ENCODE measurements at regions not wholly inside any gene's neighbourhood (a gene's known extent, or its start where the extent isn't known, plus 50 kb on each side); places are given as distances from the start of the nearest gene placed in this dataset.

DNA sequence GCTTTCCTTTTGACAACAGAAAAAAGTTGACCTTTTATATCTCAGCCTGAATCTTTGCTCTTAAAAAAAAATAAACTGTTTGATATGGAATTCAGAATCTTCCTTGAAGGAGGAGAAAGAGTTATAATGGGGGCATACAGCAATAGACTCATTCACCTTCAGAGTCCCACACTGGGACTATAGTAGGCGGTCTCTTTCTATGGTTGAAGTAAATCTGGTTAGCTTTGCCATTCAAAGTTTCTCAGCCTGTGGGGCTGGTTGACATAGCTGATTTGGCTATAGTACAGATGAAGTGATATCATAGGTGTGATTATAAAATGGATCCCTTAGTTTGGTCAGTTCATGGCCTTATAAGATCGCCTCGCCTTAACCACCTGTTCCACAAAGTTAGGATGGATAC is 156.2 kb downstream of the SH2D1A start:
- H3K4me2 ChIP-seq (replicated peaks; ENCODE audit: extremely low read depth, low read length, poor library complexity, severe bottlenecking): no peak overlapping the region
- Mint-ChIP-seq H3K4me1 (no peaks in the 10 kb centered on the region), H3K9me3 (no peaks in the 10 kb centered on the region), H3K27ac (no peak overlapping the region), H3K4me3 (no peak overlapping the region), H3K36me3 (no peaks in the 10 kb centered on the region), H3K27me3 (ENCODE audit: low read depth in 3 of 3) (no peaks in the 10 kb centered on the region)
- no peaks in the 10 kb centered on the region for H3K36me3 ChIP-seq (replicated peaks in 1 of 2; ENCODE audit: control insufficient read depth in 1 of 2, insufficient read depth in 2 of 2, low read length in 2 of 2)
- H3K79me2 ChIP-seq (ENCODE audit: insufficient read depth, low read length): no peaks in the 10 kb centered on the region
- H3K4me3 ChIP-seq (replicated peaks in 1 of 3; ENCODE audit: low read depth in 2 of 3, low read length in 3 of 3): no peak overlapping the region
- no peak overlapping the region for H3K27ac ChIP-seq (ENCODE audit: low read depth in 1 of 2, low read length in 2 of 2)
- no peaks in the 10 kb centered on the region for H3K27me3 ChIP-seq (ENCODE audit: control insufficient read depth in 2 of 2, insufficient read depth in 2 of 2, low read length in 2 of 2)
- H3K9ac ChIP-seq (ENCODE audit: insufficient read depth, low read length, poor library complexity, severe bottlenecking): no peak overlapping the region
- WGBS (ENCODE audit: insufficient coverage): no CpG with 5 or more reads among the region's 3 CpGs
- intact Hi-C loops (cut with micrococcal nuclease): no loop called here
- no peaks in the 10 kb centered on the region for H3K4me1 ChIP-seq (ENCODE audit: control insufficient read depth in 1 of 2, insufficient read depth in 2 of 2, low read length in 2 of 2)
- no peak for DNase-seq
- TF ChIP-seq CTCF (IDR thresholded peaks at IDR 0.05): no peak
- no peaks in the 10 kb centered on the region for H4K20me1 ChIP-seq (ENCODE audit: insufficient read depth, low read length)
- no peak overlapping the region for H2AFZ ChIP-seq (ENCODE audit: insufficient read depth, low read depth, low read length, poor library complexity, severe bottlenecking)
- no peaks in the 10 kb centered on the region for H3K9me3 ChIP-seq (replicated peaks in 1 of 2; ENCODE audit: control insufficient read depth in 1 of 2, insufficient read depth in 1 of 2, low read length in 2 of 2)

DNA sequence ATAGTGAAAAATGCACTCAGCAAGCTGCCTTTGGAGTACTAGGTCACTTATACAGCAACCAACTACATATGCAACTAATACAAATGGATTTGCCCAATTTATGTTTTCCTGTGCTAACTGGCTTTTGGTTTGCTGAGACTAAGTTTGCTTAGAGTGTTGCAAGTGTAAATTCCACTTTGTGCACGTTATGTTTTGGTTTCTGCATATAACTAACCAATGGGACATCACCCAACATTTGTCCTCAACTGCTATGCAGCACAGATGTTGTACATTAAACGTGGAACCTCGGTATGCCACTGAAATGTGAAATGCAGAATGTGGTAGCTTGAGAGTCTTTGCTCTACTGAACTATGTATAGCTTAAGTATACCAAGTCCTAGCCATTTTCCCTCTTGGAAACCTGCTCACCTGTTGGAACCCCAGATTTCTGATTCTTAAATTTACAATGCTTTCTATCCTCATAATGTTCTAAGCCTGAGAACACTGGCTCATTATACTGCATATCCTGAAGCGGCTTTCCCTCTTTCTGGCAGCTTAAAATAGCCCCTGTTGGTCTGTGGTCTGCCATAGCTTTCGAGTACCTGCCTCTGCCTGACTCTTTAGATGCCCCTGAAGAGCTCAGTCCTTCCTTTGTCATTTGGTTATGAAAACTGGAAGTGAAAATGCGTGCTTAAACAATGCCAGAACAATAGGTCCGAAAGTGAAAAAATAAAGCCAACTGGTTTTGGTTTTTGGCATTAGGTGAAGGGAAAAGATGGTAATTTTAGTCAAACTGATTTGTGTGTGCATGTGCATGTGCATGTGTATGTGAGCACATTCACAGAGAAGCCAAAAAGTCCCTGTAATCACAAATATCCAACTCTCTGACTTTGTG is 158.0 kb downstream of the SH2D1A start:
- intact Hi-C loops (cut with micrococcal nuclease): no loop called here
- Histone ChIP-seq H3K9me3 (replicated peaks in 1 of 2; ENCODE audit: control insufficient read depth in 1 of 2, insufficient read depth in 1 of 2, low read length in 2 of 2) (no peaks in the 10 kb centered on the region), H3K27ac (ENCODE audit: low read depth in 1 of 2, low read length in 2 of 2) (no peak overlapping the region), H3K36me3 (replicated peaks in 1 of 2; ENCODE audit: control insufficient read depth in 1 of 2, insufficient read depth in 2 of 2, low read length in 2 of 2) (no peaks in the 10 kb centered on the region), H3K27me3 (ENCODE audit: control insufficient read depth in 2 of 2, insufficient read depth in 2 of 2, low read length in 2 of 2) (no peaks in the 10 kb centered on the region), H4K20me1 (ENCODE audit: insufficient read depth, low read length) (no peaks in the 10 kb centered on the region), H3K79me2 (ENCODE audit: insufficient read depth, low read length) (no peaks in the 10 kb centered on the region), H3K9ac (ENCODE audit: insufficient read depth, low read length, poor library complexity, severe bottlenecking) (no peak overlapping the region), H3K4me3 (replicated peaks in 1 of 3; ENCODE audit: low read depth in 2 of 3, low read length in 3 of 3) (no peak overlapping the region), H2AFZ (ENCODE audit: insufficient read depth, low read depth, low read length, poor library complexity, severe bottlenecking) (no peak overlapping the region), H3K4me1 (ENCODE audit: control insufficient read depth in 1 of 2, insufficient read depth in 2 of 2, low read length in 2 of 2) (no peaks in the 10 kb centered on the region), H3K4me2 (replicated peaks; ENCODE audit: extremely low read depth, low read length, poor library complexity, severe bottlenecking) (no peak overlapping the region)
- no peak overlapping the region for H3K4me3 Mint-ChIP-seq
- H3K4me1 Mint-ChIP-seq: no peaks in the 10 kb centered on the region
- H3K9me3 Mint-ChIP-seq: no peaks in the 10 kb centered on the region
- no peaks in the 10 kb centered on the region for H3K27me3 Mint-ChIP-seq (ENCODE audit: low read depth in 3 of 3)
- 100% methylated on average over 1 of the region's 7 CpGs for WGBS (ENCODE audit: insufficient coverage)
- no peak for DNase-seq
- TF ChIP-seq CTCF (IDR thresholded peaks at IDR 0.05): no peak
- H3K27ac Mint-ChIP-seq: no peak overlapping the region
- no peaks in the 10 kb centered on the region for H3K36me3 Mint-ChIP-seq

Measured in CD14-positive monocyte (primary cell).